Neural cell (in vitro differentiated cells): ENCODE measurements at regions not wholly inside any gene's neighbourhood (a gene's known extent, or its start where the extent isn't known, plus 50 kb on each side); places are given as distances from the start of the nearest gene placed in this dataset.

Experiments
- EP300 ChIP-seq: fragments of 450-650 bp; conservative IDR thresholded peaks from 2 replicates; pipeline ENCODE4 v1.6.1; 2014; ENCODE audit warnings: antibody characterized with exemption, mild to moderate bottlenecking, moderate library complexity; ENCODE audit not compliant: poor library complexity, severe bottlenecking
- EZH2 ChIP-seq: fragments of 200-600, 300-800 bp; shearing (Covaris generic), sonication (generic); IDR thresholded peaks from 2 replicates; pipeline ENCODE4 v1.6.1; 2014; ENCODE audit warnings: antibody characterized with exemption, low read length, borderline replicate concordance, mild to moderate bottlenecking; ENCODE audit not compliant: insufficient read depth, poor library complexity, severe bottlenecking
- MXI1 ChIP-seq: fragments of 450-650 bp; conservative IDR thresholded peaks from 2 replicates; pipeline ENCODE4 v1.6.1; 2014; ENCODE audit warnings: antibody characterized with exemption, mild to moderate bottlenecking; ENCODE audit not compliant: poor library complexity, severe bottlenecking
- POLR2AphosphoS5 ChIP-seq: IDR thresholded peaks from 2 replicates; pipeline ENCODE4 v1.6.1; 2012
- RAD21 ChIP-seq: fragments of 450-650 bp; conservative IDR thresholded peaks from 2 replicates; pipeline ENCODE4 v1.6.1; 2014; ENCODE audit warnings: antibody characterized with exemption, mild to moderate bottlenecking, moderate library complexity
- SMC3 ChIP-seq: fragments of 450-650 bp; conservative IDR thresholded peaks from 2 replicates; pipeline ENCODE4 v1.6.1; 2014; ENCODE audit warnings: antibody characterized with exemption, mild to moderate bottlenecking, moderate library complexity; ENCODE audit not compliant: poor library complexity
- TF ChIP-seq, protein P1 (sequence below): IDR thresholded peaks from 2 replicates; pipeline ENCODE4 v1.6.1; 2012; ENCODE audit warnings: borderline replicate concordance
- TF ChIP-seq, protein P2 (sequence below): fragments of 450-650 bp; IDR thresholded peaks from 2 replicates; pipeline ENCODE4 v1.5.1; 2014; ENCODE audit warnings: antibody characterized with exemption, mild to moderate bottlenecking, moderate library complexity; ENCODE audit not compliant: poor library complexity, severe bottlenecking

DNA sequence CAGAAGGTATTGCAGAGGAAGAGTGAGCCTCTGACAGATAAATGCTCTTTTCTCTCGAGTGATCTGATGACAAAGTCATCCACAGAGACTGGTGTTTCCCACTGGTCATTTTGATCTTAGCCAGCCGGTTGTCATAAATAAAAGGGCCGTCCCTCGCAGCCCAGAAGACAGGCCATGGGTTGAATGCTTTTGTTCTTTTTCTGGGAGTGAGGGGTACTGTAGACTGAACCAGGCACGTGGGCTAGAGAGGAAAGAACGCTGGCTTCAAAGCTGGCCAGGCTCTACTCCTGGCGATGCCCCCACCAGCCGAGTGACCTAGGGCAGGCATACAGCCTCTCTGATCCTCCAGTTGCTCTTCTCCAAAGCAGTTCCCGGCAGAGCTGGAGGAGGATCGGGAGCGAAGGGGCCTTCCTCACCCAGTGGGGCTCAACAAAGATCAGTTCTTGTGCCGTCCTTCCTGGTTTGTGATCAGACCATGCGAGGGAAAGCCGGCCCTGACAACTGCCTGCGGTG, 193.5 kb downstream of the INHBB start:
- TF ChIP-seq, protein P1, sequence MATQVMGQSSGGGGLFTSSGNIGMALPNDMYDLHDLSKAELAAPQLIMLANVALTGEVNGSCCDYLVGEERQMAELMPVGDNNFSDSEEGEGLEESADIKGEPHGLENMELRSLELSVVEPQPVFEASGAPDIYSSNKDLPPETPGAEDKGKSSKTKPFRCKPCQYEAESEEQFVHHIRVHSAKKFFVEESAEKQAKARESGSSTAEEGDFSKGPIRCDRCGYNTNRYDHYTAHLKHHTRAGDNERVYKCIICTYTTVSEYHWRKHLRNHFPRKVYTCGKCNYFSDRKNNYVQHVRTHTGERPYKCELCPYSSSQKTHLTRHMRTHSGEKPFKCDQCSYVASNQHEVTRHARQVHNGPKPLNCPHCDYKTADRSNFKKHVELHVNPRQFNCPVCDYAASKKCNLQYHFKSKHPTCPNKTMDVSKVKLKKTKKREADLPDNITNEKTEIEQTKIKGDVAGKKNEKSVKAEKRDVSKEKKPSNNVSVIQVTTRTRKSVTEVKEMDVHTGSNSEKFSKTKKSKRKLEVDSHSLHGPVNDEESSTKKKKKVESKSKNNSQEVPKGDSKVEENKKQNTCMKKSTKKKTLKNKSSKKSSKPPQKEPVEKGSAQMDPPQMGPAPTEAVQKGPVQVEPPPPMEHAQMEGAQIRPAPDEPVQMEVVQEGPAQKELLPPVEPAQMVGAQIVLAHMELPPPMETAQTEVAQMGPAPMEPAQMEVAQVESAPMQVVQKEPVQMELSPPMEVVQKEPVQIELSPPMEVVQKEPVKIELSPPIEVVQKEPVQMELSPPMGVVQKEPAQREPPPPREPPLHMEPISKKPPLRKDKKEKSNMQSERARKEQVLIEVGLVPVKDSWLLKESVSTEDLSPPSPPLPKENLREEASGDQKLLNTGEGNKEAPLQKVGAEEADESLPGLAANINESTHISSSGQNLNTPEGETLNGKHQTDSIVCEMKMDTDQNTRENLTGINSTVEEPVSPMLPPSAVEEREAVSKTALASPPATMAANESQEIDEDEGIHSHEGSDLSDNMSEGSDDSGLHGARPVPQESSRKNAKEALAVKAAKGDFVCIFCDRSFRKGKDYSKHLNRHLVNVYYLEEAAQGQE, result no peak
- TF ChIP-seq, protein P2, sequence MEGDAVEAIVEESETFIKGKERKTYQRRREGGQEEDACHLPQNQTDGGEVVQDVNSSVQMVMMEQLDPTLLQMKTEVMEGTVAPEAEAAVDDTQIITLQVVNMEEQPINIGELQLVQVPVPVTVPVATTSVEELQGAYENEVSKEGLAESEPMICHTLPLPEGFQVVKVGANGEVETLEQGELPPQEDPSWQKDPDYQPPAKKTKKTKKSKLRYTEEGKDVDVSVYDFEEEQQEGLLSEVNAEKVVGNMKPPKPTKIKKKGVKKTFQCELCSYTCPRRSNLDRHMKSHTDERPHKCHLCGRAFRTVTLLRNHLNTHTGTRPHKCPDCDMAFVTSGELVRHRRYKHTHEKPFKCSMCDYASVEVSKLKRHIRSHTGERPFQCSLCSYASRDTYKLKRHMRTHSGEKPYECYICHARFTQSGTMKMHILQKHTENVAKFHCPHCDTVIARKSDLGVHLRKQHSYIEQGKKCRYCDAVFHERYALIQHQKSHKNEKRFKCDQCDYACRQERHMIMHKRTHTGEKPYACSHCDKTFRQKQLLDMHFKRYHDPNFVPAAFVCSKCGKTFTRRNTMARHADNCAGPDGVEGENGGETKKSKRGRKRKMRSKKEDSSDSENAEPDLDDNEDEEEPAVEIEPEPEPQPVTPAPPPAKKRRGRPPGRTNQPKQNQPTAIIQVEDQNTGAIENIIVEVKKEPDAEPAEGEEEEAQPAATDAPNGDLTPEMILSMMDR, result no peak
- no peak for TF ChIP-seq EZH2
- TF ChIP-seq POLR2AphosphoS5, result no peak
- no peak for TF ChIP-seq RAD21
- TF ChIP-seq EP300, result no peak
- no peak for TF ChIP-seq MXI1
- no peak for TF ChIP-seq SMC3
